ENCODE measurements at regions not wholly inside any gene's neighbourhood (a gene's known extent, or its start where the extent isn't known, plus 50 kb on each side); places are given as distances from the start of the nearest gene placed in this dataset.

DNA sequence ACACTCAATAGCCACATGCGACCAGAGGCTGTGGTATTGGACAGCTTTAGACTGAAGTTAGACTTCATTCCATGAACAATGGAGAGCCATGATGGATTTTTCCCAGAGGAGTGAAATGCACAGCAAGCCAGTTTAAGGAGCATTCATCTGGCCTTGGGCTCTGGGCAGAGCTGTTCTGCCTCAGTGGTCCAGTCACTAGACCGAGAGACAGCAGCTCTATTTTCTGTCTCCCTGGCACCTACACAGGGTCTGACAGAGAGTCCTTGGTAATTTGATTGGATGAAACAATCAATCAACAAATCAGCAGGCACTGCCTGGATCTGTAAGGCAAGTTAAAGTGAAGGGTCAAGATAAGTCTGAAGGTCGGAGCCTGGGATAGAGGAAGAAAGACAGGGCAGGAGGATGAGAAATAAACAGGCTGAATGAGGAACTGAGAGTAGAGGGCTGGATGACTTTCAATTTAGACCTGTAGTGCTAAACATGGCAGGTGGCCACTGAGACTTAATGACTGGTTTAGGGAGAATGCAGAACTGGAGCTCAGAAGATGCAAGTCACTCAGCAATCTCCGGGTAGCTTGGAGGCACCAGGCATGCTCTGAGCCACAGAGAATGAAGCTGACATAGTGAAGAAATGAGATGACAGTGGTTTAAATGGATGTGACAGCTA, 98.5 kb upstream of the SLC25A36 start:
- Histone ChIP-seq H3F3A (ENCODE audit: control insufficient read depth, insufficient read depth) (peaks cover 7% of the 10 kb centered on the region; the same call in 1 of the 2 replicates), H3K9me3 (ENCODE audit: control insufficient read depth, insufficient read depth, low read length) (no peaks in the 10 kb centered on the region), H4K20me1 (ENCODE audit: control insufficient read depth, insufficient read depth, low read depth, low read length) (no peaks in the 10 kb centered on the region), H3K4me1 (ENCODE audit: control insufficient read depth, low read length) (peaks cover 56% of the 10 kb centered on the region), H3K36me3 (ENCODE audit: control insufficient read depth, low read length) (no peaks in the 10 kb centered on the region), H3K4me2 (ENCODE audit: low read length) (peak overlapping the region; percentile 85), H3K9me2 (replicated peaks; ENCODE audit: control insufficient read depth, low read length) (no peaks in the 10 kb centered on the region), H3K4me3 (ENCODE audit: low read length) (peak overlapping the region; percentile 58), H3K27ac (ENCODE audit: low read depth, low read length) (peak overlapping the region; percentile 82), H3K27me3 (ENCODE audit: control insufficient read depth, low read length) (no peaks in the 10 kb centered on the region), H3K79me2 (ENCODE audit: control insufficient read depth, low read length) (no peaks in the 10 kb centered on the region)
- TF ChIP-seq EZH2phosphoT487 (IDR thresholded peaks at IDR 0.05; ENCODE audit: borderline replicate concordance, low read length): no peak
- TF ChIP-seq, protein P1, sequence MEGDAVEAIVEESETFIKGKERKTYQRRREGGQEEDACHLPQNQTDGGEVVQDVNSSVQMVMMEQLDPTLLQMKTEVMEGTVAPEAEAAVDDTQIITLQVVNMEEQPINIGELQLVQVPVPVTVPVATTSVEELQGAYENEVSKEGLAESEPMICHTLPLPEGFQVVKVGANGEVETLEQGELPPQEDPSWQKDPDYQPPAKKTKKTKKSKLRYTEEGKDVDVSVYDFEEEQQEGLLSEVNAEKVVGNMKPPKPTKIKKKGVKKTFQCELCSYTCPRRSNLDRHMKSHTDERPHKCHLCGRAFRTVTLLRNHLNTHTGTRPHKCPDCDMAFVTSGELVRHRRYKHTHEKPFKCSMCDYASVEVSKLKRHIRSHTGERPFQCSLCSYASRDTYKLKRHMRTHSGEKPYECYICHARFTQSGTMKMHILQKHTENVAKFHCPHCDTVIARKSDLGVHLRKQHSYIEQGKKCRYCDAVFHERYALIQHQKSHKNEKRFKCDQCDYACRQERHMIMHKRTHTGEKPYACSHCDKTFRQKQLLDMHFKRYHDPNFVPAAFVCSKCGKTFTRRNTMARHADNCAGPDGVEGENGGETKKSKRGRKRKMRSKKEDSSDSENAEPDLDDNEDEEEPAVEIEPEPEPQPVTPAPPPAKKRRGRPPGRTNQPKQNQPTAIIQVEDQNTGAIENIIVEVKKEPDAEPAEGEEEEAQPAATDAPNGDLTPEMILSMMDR (IDR thresholded peaks at IDR 0.05; ENCODE audit: low read depth, low read length, poor library complexity, severe bottlenecking): no peak

DNA sequence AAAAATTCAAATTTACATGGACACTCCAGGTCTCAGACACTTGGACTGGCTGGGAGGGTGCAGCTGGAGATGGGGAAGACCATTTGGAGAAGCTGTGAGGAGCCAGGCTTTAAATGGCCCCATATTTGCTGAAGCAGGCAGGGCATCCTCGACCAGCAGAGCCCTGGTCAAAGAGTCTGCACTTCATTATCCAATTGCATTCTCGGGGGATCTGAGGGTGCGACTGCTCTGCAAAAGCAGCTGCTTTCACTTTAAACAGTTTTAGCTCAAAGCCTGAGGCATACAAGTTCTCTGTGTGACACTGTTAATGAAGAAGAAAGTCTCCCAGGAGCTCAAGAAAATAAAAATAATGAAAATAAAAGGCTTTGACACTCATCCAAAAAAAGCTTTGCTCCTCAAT, 98.0 kb upstream of the SLC25A36 start:
- Histone ChIP-seq H3K27me3 (ENCODE audit: control insufficient read depth, low read length) (no peaks in the 10 kb centered on the region), H3K4me3 (ENCODE audit: low read length) (peak overlapping the region; percentile 58), H3K4me2 (ENCODE audit: low read length) (peak overlapping the region; percentile 85)

DNA sequence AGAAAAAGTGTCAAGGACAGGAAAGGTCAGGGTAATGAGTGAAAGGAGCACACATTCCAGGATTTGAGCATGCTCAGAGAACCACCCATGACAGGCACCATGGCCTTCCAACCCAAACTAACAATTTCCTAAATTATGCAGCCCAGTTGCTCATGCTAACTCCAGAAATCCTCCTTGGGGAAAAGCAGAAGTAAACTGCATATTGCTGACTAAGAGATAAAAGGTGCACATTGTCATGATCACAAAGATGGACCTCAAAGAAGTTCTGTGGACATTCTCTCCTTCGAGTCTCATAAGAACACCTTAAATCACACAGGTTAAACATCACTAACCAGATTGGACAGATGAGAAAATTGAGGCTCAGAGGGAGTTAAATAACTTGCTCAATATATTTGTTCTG, 97.6 kb upstream of the SLC25A36 start:
- Histone ChIP-seq H3K9me3 (ENCODE audit: control insufficient read depth, insufficient read depth, low read length) (no peaks in the 10 kb centered on the region), H3K4me3 (ENCODE audit: low read length) (peak overlapping the region; percentile 58), H3K4me1 (ENCODE audit: control insufficient read depth, low read length) (peaks cover 66% of the 10 kb centered on the region), H3K36me3 (ENCODE audit: control insufficient read depth, low read length) (no peaks in the 10 kb centered on the region), H3K4me2 (ENCODE audit: low read length) (peak overlapping the region; percentile 85), H3K27ac (ENCODE audit: low read depth, low read length) (peak overlapping the region; percentile 82), H3K27me3 (ENCODE audit: control insufficient read depth, low read length) (no peaks in the 10 kb centered on the region), H4K20me1 (ENCODE audit: control insufficient read depth, insufficient read depth, low read depth, low read length) (no peaks in the 10 kb centered on the region), H3K79me2 (ENCODE audit: control insufficient read depth, low read length) (no peaks in the 10 kb centered on the region), H3K9me2 (replicated peaks; ENCODE audit: control insufficient read depth, low read length) (no peaks in the 10 kb centered on the region), H3F3A (ENCODE audit: control insufficient read depth, insufficient read depth) (peaks cover 7% of the 10 kb centered on the region; the same call in 1 of the 2 replicates)
- no peak for TF ChIP-seq EZH2phosphoT487 (IDR thresholded peaks at IDR 0.05; ENCODE audit: borderline replicate concordance, low read length)
- TF ChIP-seq, protein P1 (IDR thresholded peaks at IDR 0.05; ENCODE audit: low read depth, low read length, poor library complexity, severe bottlenecking): no peak

More for the DNA sequence above, 98.0 kb upstream of the SLC25A36 start:
- H3K9me3 ChIP-seq (ENCODE audit: control insufficient read depth, insufficient read depth, low read length): no peaks in the 10 kb centered on the region
- H3K27ac ChIP-seq (ENCODE audit: low read depth, low read length): peak overlapping the region; percentile 82
- TF ChIP-seq, protein P1 (IDR thresholded peaks at IDR 0.05; ENCODE audit: low read depth, low read length, poor library complexity, severe bottlenecking): no peak
- no peak for TF ChIP-seq EZH2phosphoT487 (IDR thresholded peaks at IDR 0.05; ENCODE audit: borderline replicate concordance, low read length)
- no peaks in the 10 kb centered on the region for H3K79me2 ChIP-seq (ENCODE audit: control insufficient read depth, low read length)
- H3K36me3 ChIP-seq (ENCODE audit: control insufficient read depth, low read length): no peaks in the 10 kb centered on the region
- H3F3A ChIP-seq (ENCODE audit: control insufficient read depth, insufficient read depth): peaks cover 7% of the 10 kb centered on the region; the same call in 1 of the 2 replicates
- H4K20me1 ChIP-seq (ENCODE audit: control insufficient read depth, insufficient read depth, low read depth, low read length): no peaks in the 10 kb centered on the region
- H3K9me2 ChIP-seq (replicated peaks; ENCODE audit: control insufficient read depth, low read length): no peaks in the 10 kb centered on the region
- H3K4me1 ChIP-seq (ENCODE audit: control insufficient read depth, low read length): peaks cover 61% of the 10 kb centered on the region

Data from DOHH2 (cell line).